Activated CD4-positive, alpha-beta T cell treated with anti-CD3 and anti-CD28 coated beads for 36 hours (primary cell): ENCODE measurements at regions not wholly inside any gene's neighbourhood (a gene's known extent, or its start where the extent isn't known, plus 50 kb on each side); places are given as distances from the start of the nearest gene placed in this dataset.

Experiments used
- ATAC-seq: fragments of 200-7000 bp; cut with Tn5 transposase; one replicate; pipeline ENCODE4 v1.10.0; 2021; ENCODE audit warnings: mild to moderate bottlenecking, moderate library complexity
- CTCF ChIA-PET: fragments of 350-600 bp; sonication (Branson Sonifier 250); formaldehyde crosslinking; loops from one replicate; lab custom pipeline; 2021; ENCODE audit warnings: antibody characterized with exemption; lab: Charles Lee
- POLR2A ChIA-PET: fragments of 350-600 bp; sonication (Branson Sonifier 250); formaldehyde crosslinking; loops from one replicate; lab custom pipeline; 2021; ENCODE audit warnings: antibody characterized with exemption, inconsistent platforms; lab: Charles Lee
- DNase-seq: peaks from one replicate; pipeline ENCODE4 v3.0.0-alpha.2; 2020
- H3K27ac Mint-ChIP-seq: one replicate; pipeline ENCODE4 v1.8.0; 2021; ENCODE audit warnings: mixed read lengths
- H3K27me3 Mint-ChIP-seq: one replicate; pipeline ENCODE4 v1.8.0; 2021; ENCODE audit warnings: mixed read lengths
- H3K36me3 Mint-ChIP-seq: one replicate; pipeline ENCODE4 v1.8.0; 2021; ENCODE audit warnings: low read depth, mixed read lengths
- H3K4me1 Mint-ChIP-seq: one replicate; pipeline ENCODE4 v1.8.0; 2021; ENCODE audit warnings: mixed read lengths
- H3K4me3 Mint-ChIP-seq: one replicate; pipeline ENCODE4 v1.8.0; 2021; ENCODE audit warnings: mild to moderate bottlenecking, moderate library complexity, mixed read lengths
- H3K9me3 Mint-ChIP-seq: one replicate; pipeline ENCODE4 v1.8.0; 2021; ENCODE audit warnings: low read depth, mixed read lengths
- intact Hi-C, 2 experiments: fragments of 100-400 bp; cut with DNase I in 1 of 2; cut with micrococcal nuclease in 1 of 2; formaldehyde crosslinking; loops; one replicate each; pipeline versions ENCODE4 v1.14.2 to v1.15.1; 2022 to 2024; cut with DNase I, micrococcal nuclease

DNA sequence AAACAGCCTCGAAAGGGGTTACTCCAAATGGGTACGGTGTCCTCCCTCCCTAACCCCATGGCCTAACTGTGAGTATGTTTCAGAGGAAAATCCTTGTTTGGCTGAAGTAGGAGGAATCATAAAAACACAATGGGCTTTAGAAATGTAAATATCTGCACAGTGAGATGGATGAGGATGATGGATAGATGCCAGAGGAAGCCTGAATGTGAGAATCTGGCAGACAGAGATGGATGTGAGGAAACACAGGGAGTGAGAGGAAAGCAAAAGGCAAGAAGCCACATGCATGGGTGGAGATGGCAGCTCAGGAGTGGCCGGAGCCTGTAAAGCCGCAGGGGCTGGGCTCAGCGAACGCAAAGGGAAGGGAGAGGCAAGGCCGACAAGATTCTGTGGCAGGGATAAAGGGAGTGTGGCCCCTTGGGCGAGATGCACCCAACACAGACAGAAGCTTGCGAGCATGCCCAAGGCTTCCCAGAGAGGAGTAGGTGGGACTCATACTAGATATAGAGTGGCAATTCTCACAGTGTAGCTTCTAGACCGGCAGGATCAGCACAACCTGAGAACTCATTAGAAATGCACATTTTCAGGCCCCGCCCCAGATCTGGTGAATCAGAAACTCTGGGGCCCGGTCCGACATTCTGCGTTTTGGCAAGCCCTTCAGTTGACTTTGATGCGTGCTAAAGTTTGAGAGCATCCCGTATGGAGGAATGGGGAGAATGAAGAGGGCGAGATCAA is 237.3 kb upstream of the CADM1 start:
- H3K27me3 Mint-ChIP-seq: peaks cover 3% of the 10 kb centered on the region
- ATAC-seq: no peak
- no peaks in the 10 kb centered on the region for H3K36me3 Mint-ChIP-seq
- POLR2A ChIA-PET: no interaction called here
- DNase-seq: no peak
- CTCF ChIA-PET: interaction anchor here (0.8 kb wide), 1 partner anchor 431 kb away, joined by 3 read pairs; no protein-coding TSS in a partner anchor
- H3K4me3 Mint-ChIP-seq: no peak overlapping the region
- H3K27ac Mint-ChIP-seq: no peak overlapping the region
- H3K4me1 Mint-ChIP-seq: no peaks in the 10 kb centered on the region
- intact Hi-C loops: no loop called here
- no peaks in the 10 kb centered on the region for H3K9me3 Mint-ChIP-seq

- DNase-seq: no peak
- H3K4me1 Mint-ChIP-seq: no peaks in the 10 kb centered on the region
- H3K36me3 Mint-ChIP-seq: no peaks in the 10 kb centered on the region
- H3K9me3 Mint-ChIP-seq: no peaks in the 10 kb centered on the region
- ChIA-PET POLR2A (no interaction called here), CTCF (no interaction called here)
- H3K27me3 Mint-ChIP-seq: peaks cover 3% of the 10 kb centered on the region
- H3K4me3 Mint-ChIP-seq: no peak overlapping the region
- intact Hi-C loops: no loop called here
- ATAC-seq: no peak
- no peak overlapping the region for H3K27ac Mint-ChIP-seq
Observed at GRCh38 chr11:115740324-115740723, 236.1 kb upstream of the CADM1 start.

GRCh38 chr11:115739878-115740277 is 235.7 kb upstream of the CADM1 start:
- ATAC-seq: no peak
- POLR2A ChIA-PET: no interaction called here

DNA sequence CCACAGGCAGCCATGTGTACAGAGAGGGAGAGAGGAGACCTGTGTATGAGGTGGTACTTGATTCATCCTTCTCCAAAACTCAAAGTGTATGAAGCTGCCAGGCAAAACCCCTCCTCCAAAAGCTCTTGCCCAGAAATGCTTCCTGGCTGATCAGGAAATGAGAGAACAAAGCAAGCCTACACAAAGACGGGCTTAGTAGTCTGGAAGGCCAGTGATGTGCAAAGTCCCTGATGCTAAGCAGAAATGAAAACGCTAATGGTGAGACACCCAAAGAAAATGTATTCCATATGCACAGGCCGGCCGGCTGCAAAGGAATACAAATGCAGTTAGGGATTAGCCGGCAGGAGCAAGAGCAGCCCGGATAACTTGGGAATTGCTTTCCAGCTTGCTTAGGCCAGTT is 234.9 kb upstream of the CADM1 start:
- H3K4me1 Mint-ChIP-seq: no peaks in the 10 kb centered on the region
- H3K4me3 Mint-ChIP-seq: no peak overlapping the region
- no peak for ATAC-seq
- no peak overlapping the region for H3K27ac Mint-ChIP-seq
- no peaks in the 10 kb centered on the region for H3K36me3 Mint-ChIP-seq
- H3K9me3 Mint-ChIP-seq: no peaks in the 10 kb centered on the region
- no peak for DNase-seq
- CTCF ChIA-PET: no interaction called here
- intact Hi-C loops: no loop called here
- POLR2A ChIA-PET: no interaction called here
- peaks cover 3% of the 10 kb centered on the region for H3K27me3 Mint-ChIP-seq

More at GRCh38 chr11:115739878-115740277, 235.7 kb upstream of the CADM1 start:
- no peak for DNase-seq
- Mint-ChIP-seq H3K4me3 (no peak overlapping the region), H3K4me1 (no peaks in the 10 kb centered on the region), H3K36me3 (no peaks in the 10 kb centered on the region), H3K27ac (no peak overlapping the region), H3K9me3 (no peaks in the 10 kb centered on the region), H3K27me3 (peaks cover 3% of the 10 kb centered on the region)
- CTCF ChIA-PET: no interaction called here
- intact Hi-C loops: no loop called here

DNA sequence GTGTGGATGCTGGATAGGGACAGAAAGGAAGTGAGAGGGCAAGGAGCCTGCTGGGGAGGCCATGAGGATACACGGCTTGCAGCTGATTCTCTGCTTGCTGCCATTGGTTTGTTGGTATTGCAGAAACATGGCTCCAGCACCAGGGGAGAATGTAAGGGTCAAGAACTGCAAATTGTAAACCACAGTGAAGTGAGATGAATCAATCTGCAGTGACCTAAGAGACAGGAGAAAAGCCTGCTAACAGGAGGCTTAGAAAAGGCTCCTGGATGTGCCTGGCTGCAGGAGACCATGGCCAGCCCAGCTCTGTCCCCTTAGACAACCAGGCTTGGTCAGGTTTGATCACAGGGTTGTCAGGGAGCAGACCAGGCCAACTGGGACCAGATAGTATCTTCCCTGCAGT is 233.7 kb upstream of the CADM1 start:
- intact Hi-C loops: no loop called here
- Mint-ChIP-seq H3K27me3 (peaks cover 3% of the 10 kb centered on the region), H3K9me3 (no peaks in the 10 kb centered on the region), H3K36me3 (no peaks in the 10 kb centered on the region), H3K27ac (no peak overlapping the region), H3K4me1 (no peaks in the 10 kb centered on the region), H3K4me3 (no peak overlapping the region)
- ATAC-seq (no peak), DNase-seq (no peak)
- CTCF ChIA-PET: no interaction called here
- POLR2A ChIA-PET: no interaction called here

GRCh38 chr11:115736146-115736545 is 231.9 kb upstream of the CADM1 start:
- H3K4me1 Mint-ChIP-seq: no peaks in the 10 kb centered on the region
- ATAC-seq (no peak), DNase-seq (no peak)
- H3K36me3 Mint-ChIP-seq: no peaks in the 10 kb centered on the region
- intact Hi-C loops: no loop called here
- POLR2A ChIA-PET: no interaction called here
- no peaks in the 10 kb centered on the region for H3K9me3 Mint-ChIP-seq
- H3K27ac Mint-ChIP-seq: no peak overlapping the region
- CTCF ChIA-PET: no interaction called here
- no peak overlapping the region for H3K4me3 Mint-ChIP-seq
- H3K27me3 Mint-ChIP-seq: no peaks in the 10 kb centered on the region

DNA sequence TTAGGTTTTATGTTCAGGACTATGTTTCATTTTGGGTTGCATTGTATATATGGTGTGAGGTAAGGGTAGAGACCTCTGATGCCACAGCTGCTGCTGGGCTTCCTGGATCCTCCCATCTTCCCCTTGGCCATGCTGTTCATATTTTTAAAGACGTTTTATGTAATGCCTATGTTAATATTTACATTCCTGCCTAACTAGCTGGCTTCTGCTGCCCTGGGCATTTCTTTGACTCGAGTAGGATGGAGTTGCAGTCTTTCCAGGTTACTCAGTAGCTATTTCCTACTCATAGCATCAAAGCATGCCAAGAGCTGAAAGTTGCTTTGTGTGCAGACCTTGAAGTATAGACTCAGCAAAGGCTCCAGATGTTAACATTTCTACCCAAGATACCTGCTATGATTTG is 220.5 kb upstream of the CADM1 start:
- DNase-seq (no peak), ATAC-seq (no peak)
- Mint-ChIP-seq H3K27me3 (peaks cover 7% of the 10 kb centered on the region), H3K36me3 (no peaks in the 10 kb centered on the region), H3K27ac (no peak overlapping the region), H3K9me3 (peaks cover 4% of the 10 kb centered on the region), H3K4me3 (no peak overlapping the region), H3K4me1 (no peaks in the 10 kb centered on the region)
- ChIA-PET CTCF (no interaction called here), POLR2A (no interaction called here)
- intact Hi-C loops: no loop called here

- ChIA-PET POLR2A (no interaction called here), CTCF (no interaction called here)
- no peak overlapping the region for H3K27ac Mint-ChIP-seq
- H3K4me1 Mint-ChIP-seq: no peaks in the 10 kb centered on the region
- no peak overlapping the region for H3K4me3 Mint-ChIP-seq
- H3K27me3 Mint-ChIP-seq: peaks cover 7% of the 10 kb centered on the region
- DNase-seq (no peak), ATAC-seq (no peak)
- intact Hi-C loops: no loop called here
- H3K36me3 Mint-ChIP-seq: no peaks in the 10 kb centered on the region
- H3K9me3 Mint-ChIP-seq: peaks cover 4% of the 10 kb centered on the region
Observed at GRCh38 chr11:115722711-115723110, 218.5 kb upstream of the CADM1 start.

DNA sequence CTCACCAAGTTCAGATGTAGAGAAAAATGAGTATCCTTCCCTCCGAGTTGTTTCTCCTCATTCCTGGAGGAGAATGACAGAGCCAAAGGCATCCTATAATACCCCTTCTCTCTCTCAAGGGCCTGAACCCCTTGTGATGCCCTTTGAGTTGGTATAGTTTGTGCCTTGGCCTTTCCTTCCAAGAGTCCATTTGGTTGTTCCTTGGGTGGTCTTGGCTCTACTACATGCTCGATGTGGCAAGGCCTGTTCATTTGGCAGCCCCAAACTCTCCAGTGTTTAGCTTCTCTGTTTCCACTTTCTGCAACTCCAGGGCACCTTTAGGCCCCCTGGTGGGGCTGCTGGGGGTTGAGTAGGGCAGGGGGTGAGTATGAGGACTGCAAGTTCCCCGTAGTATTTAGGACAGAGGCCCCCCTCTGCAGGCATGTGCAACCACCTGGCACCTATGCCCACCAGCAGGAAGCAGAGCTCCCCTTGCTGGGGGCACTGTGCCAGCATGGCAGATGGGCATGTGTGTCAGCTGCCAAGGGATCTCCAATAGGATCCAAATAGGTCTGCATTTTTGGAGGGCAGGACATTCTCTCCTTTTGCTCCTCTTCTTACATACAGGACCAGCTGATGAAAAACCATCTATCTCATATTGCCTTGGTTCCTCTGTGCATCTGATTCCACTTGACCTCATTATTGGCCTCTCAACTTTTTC is 217.2 kb upstream of the CADM1 start:
- Mint-ChIP-seq H3K27ac (no peak overlapping the region), H3K27me3 (peaks cover 4% of the 10 kb centered on the region), H3K9me3 (peaks cover 4% of the 10 kb centered on the region), H3K4me1 (no peaks in the 10 kb centered on the region), H3K4me3 (no peak overlapping the region), H3K36me3 (no peaks in the 10 kb centered on the region)
- intact Hi-C loops: no loop called here
- no peak for ATAC-seq
- no peak for DNase-seq
- ChIA-PET POLR2A (no interaction called here), CTCF (no interaction called here)

GRCh38 chr11:115720602-115721245 is 216.5 kb upstream of the CADM1 start:
- peaks cover 6% of the 10 kb centered on the region for H3K27me3 Mint-ChIP-seq

DNA sequence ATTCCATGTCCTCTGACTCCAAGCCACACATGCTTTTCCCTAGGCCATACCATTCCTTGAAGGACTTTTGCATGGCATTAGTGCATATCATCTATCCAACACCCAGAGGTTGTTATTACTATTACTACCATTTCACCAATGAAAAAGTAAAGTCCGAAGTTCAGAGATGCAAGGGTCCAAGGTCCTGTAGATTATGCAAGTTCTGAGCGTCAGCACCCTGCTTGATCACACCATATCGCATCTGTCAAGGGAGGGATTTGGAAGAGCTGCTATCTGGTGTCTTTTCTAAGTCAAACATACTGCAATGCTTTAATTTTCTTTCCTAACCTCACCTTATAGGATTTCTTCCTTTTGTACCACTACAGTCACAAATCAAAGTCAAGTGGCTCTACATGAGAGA is 214.7 kb upstream of the CADM1 start:
- ChIA-PET CTCF (no interaction called here), POLR2A (no interaction called here)
- intact Hi-C loops: no loop called here
- DNase-seq (no peak), ATAC-seq (no peak)
- no peaks in the 10 kb centered on the region for H3K9me3 Mint-ChIP-seq
- H3K27ac Mint-ChIP-seq: no peak overlapping the region
- H3K36me3 Mint-ChIP-seq: no peaks in the 10 kb centered on the region
- H3K4me3 Mint-ChIP-seq: no peak overlapping the region
- H3K27me3 Mint-ChIP-seq: peaks cover 2% of the 10 kb centered on the region
- no peaks in the 10 kb centered on the region for H3K4me1 Mint-ChIP-seq

More at GRCh38 chr11:115720602-115721245, 216.5 kb upstream of the CADM1 start:
- Mint-ChIP-seq H3K4me1 (no peaks in the 10 kb centered on the region), H3K4me3 (no peak overlapping the region), H3K9me3 (peaks cover 4% of the 10 kb centered on the region), H3K27ac (no peak overlapping the region), H3K36me3 (no peaks in the 10 kb centered on the region)
- ChIA-PET POLR2A (no interaction called here), CTCF (interaction anchor here (0.8 kb wide), 1 partner anchor 221 kb away, joined by 3 read pairs; no protein-coding TSS in a partner anchor)
- ATAC-seq (no peak), DNase-seq (no peak)
- intact Hi-C loops: no loop called here

- CTCF ChIA-PET: no interaction called here
- POLR2A ChIA-PET: no interaction called here
- DNase-seq: no peak
- Mint-ChIP-seq H3K4me1 (no peaks in the 10 kb centered on the region), H3K4me3 (no peak overlapping the region), H3K36me3 (no peaks in the 10 kb centered on the region), H3K27me3 (peaks cover 2% of the 10 kb centered on the region), H3K27ac (no peak overlapping the region), H3K9me3 (no peaks in the 10 kb centered on the region)
- intact Hi-C loops: no loop called here
- no peak for ATAC-seq
Observed at GRCh38 chr11:115718106-115718505, 213.9 kb upstream of the CADM1 start.
